DOHH2 (cell line): ENCODE measurements at regions not wholly inside any gene's neighbourhood (a gene's known extent, or its start where the extent isn't known, plus 50 kb on each side); places are given as distances from the start of the nearest gene placed in this dataset.

Experiments
- H3F3A ChIP-seq: fragments of 200-600 bp; sonication (generic), shearing (Covaris generic); 2 replicates; pipeline ENCODE4 v1.6.0; 2016; ENCODE audit warnings: antibody characterized with exemption, mild to moderate bottlenecking; ENCODE audit not compliant: control insufficient read depth, insufficient read depth
- H3K27ac ChIP-seq: fragments of 200-600 bp; sonication (generic); 2 replicates; pipeline ENCODE4 v1.5.1; 2014; ENCODE audit warnings: low read depth, mild to moderate bottlenecking, low read length, moderate library complexity
- H3K27me3 ChIP-seq: fragments of 200-600 bp; sonication (generic); 2 replicates; pipeline ENCODE4 v1.6.1; 2014; ENCODE audit warnings: mild to moderate bottlenecking, low read length, mixed read lengths; ENCODE audit not compliant: control insufficient read depth
- H3K36me3 ChIP-seq: fragments of 200-600 bp; sonication (generic); 2 replicates; pipeline ENCODE4 v1.6.1; 2014; ENCODE audit warnings: mild to moderate bottlenecking, low read length, moderate library complexity, mixed read lengths; ENCODE audit not compliant: control insufficient read depth
- H3K4me1 ChIP-seq: fragments of 200-600 bp; sonication (generic); 2 replicates; pipeline ENCODE4 v1.6.1; 2014; ENCODE audit warnings: mild to moderate bottlenecking, low read length, mixed read lengths; ENCODE audit not compliant: control insufficient read depth
- H3K4me2 ChIP-seq: fragments of 200-600 bp; sonication (generic); 2 replicates; pipeline ENCODE4 v1.6.0; 2014; ENCODE audit warnings: mild to moderate bottlenecking, low read length, moderate library complexity
- H3K4me3 ChIP-seq: fragments of 200-600 bp; sonication (generic); 2 replicates; pipeline ENCODE4 v1.5.1; 2014; ENCODE audit warnings: mild to moderate bottlenecking, low read length, mixed read lengths
- H3K79me2 ChIP-seq: fragments of 200-600 bp; sonication (generic); 2 replicates; pipeline ENCODE4 v1.6.1; 2014; ENCODE audit warnings: mild to moderate bottlenecking, low read length, mixed read lengths; ENCODE audit not compliant: control insufficient read depth
- H3K9me2 ChIP-seq: fragments of 200-600 bp; sonication (generic); replicated peaks from 2 replicates; pipeline ENCODE4 v1.6.1; 2014; ENCODE audit warnings: mild to moderate bottlenecking, low read length, mixed read lengths; ENCODE audit not compliant: control insufficient read depth
- H3K9me3 ChIP-seq: fragments of 200-600 bp; sonication (generic); 2 replicates; pipeline ENCODE4 v1.6.1; 2014; ENCODE audit warnings: antibody characterized with exemption, low read length, mixed read lengths; ENCODE audit not compliant: control insufficient read depth, insufficient read depth
- H4K20me1 ChIP-seq: fragments of 200-600 bp; sonication (generic); 2 replicates; pipeline ENCODE4 v1.6.0; 2014; ENCODE audit warnings: low read depth, mild to moderate bottlenecking, antibody characterized with exemption, low read length, moderate library complexity; ENCODE audit not compliant: control insufficient read depth, insufficient read depth
- CTCF ChIP-seq: fragments of 200-600 bp; sonication (generic); IDR thresholded peaks from one replicate; pipeline ENCODE4 v1.5.1; 2014; ENCODE audit warnings: antibody characterized with exemption, mild to moderate bottlenecking, low read depth, low read length; ENCODE audit not compliant: poor library complexity, severe bottlenecking
- EZH2phosphoT487 ChIP-seq: fragments of 200-600 bp; sonication (generic); IDR thresholded peaks from 2 replicates; pipeline ENCODE4 v1.6.1; 2017; ENCODE audit warnings: borderline replicate concordance, mild to moderate bottlenecking, antibody characterized with exemption, low read length, moderate library complexity, mixed read lengths

DNA sequence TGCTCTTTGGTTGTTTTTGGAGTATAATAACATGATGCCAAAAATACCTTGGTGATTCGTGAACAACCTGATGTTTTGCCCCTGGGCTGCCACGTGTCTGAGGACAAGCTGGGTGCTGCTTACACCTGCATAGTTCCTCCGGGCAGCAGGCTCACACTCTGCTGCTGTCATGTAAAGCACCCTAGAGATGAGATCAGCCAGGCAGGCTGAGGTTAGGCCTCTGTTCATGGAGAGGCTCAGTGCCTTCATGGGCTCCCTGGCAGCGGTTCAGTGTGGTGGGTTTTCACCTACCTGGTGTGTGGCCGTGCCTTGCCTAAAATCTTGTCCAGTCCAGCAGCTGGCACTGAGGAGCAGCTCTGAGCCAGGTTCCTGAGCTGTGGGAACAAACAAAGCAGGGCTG, 60.1 kb upstream of the TAGAP start:
- peak overlapping the region; percentile 75 for H3K4me2 ChIP-seq
- no peaks in the 10 kb centered on the region for H3K79me2 ChIP-seq
- no peaks in the 10 kb centered on the region for H3K9me3 ChIP-seq
- H3F3A ChIP-seq = peaks cover 49% of the 10 kb centered on the region
- peak overlapping the region; percentile 93 for H3K27ac ChIP-seq
- no peaks in the 10 kb centered on the region for H4K20me1 ChIP-seq
- TF ChIP-seq CTCF (no peak), EZH2phosphoT487 (no peak)
- H3K9me2 ChIP-seq = no peaks in the 10 kb centered on the region
- peak overlapping the region; percentile 52 for H3K4me3 ChIP-seq
- H3K4me1 ChIP-seq = peaks cover 96% of the 10 kb centered on the region
- no peaks in the 10 kb centered on the region; the same call in 1 of the 2 replicates for H3K36me3 ChIP-seq
- H3K27me3 ChIP-seq = no peaks in the 10 kb centered on the region

- Histone ChIP-seq H3K27ac (peak overlapping the region; percentile 93), H3K4me1 (peaks cover 96% of the 10 kb centered on the region), H3K79me2 (no peaks in the 10 kb centered on the region), H3K36me3 (no peaks in the 10 kb centered on the region; the same call in 1 of the 2 replicates), H3K4me3 (peak overlapping the region; percentile 52), H3F3A (peaks cover 49% of the 10 kb centered on the region), H3K27me3 (no peaks in the 10 kb centered on the region), H3K9me2 (no peaks in the 10 kb centered on the region), H4K20me1 (no peaks in the 10 kb centered on the region), H3K9me3 (no peaks in the 10 kb centered on the region), H3K4me2 (peak overlapping the region; percentile 75)
- peak; percentile 99 for TF ChIP-seq CTCF
- TF ChIP-seq EZH2phosphoT487 = no peak
These were observed 59.6 kb upstream of the TAGAP start for GRCh38 chr6:159104163-159104925.

DNA sequence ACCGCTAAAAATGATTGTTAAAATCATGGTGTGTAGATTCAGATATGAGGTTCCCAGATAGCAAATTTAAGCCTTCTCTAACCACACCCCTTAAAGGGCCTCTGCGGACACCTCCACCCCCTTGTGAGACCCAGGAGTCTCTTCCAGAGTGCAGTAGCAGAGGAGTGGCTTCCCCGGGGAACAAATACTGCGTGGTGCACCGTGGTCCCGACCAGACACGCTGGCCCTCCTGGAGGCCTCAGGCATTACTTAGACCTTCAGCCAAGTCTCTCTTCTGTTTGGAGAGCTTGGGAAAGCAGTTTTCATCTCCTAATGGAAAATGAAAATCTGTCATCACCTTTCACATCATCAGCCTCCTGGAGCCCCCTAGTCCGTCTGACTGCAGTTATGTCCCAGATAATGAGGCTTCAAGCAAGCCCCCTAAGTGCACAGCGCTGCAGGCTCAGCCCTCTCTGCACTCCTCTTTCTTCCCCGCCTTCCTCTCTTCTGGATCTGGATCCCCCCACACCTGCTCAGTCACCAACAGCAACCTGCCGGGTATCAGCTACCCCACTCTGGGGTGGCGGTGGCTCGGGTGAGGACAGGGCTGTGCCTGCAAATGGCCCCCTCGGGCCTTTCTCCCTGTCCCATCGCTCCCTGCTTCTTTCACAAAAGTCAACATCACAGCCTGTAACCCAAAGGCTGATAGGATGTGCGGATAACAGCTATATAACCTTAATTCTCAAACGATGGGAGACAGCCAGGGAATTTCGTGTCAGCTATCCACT, 58.8 kb upstream of the TAGAP start:
- Histone ChIP-seq H3F3A (peaks cover 48% of the 10 kb centered on the region), H3K9me3 (no peaks in the 10 kb centered on the region), H3K4me2 (peak overlapping the region; percentile 75), H3K79me2 (no peaks in the 10 kb centered on the region), H3K4me1 (peaks cover 96% of the 10 kb centered on the region), H3K27me3 (no peaks in the 10 kb centered on the region), H3K9me2 (no peaks in the 10 kb centered on the region), H3K27ac (peak overlapping the region; percentile 93), H3K4me3 (peak overlapping the region; percentile 52), H3K36me3 (no peaks in the 10 kb centered on the region; the same call in 1 of the 2 replicates), H4K20me1 (no peaks in the 10 kb centered on the region)
- no peak for TF ChIP-seq EZH2phosphoT487
- TF ChIP-seq CTCF = no peak
